K562 (cell line): ENCODE measurements at regions not wholly inside any gene's neighbourhood (a gene's known extent, or its start where the extent isn't known, plus 50 kb on each side); places are given as distances from the start of the nearest gene placed in this dataset.

Experiments used
- ARNT ChIP-seq, 2 experiments: fragments of 450-650 bp; IDR thresholded peaks; 2 replicates each; pipeline ENCODE4 v1.6.1; 2016; ENCODE audit warnings: mild to moderate bottlenecking in 1 of 2
- ATF7 ChIP-seq: fragments of 450-650 bp; IDR thresholded peaks from 2 replicates; pipeline ENCODE4 v1.7.1; 2014; ENCODE audit warnings: mild to moderate bottlenecking, moderate library complexity
- CBX5 ChIP-seq: IDR thresholded peaks from 2 replicates; pipeline ENCODE4 v1.6.1; 2014; ENCODE audit warnings: low read depth, borderline replicate concordance
- DACH1 ChIP-seq: fragments of 450-650 bp; IDR thresholded peaks from 2 replicates; pipeline ENCODE4 v1.6.1; 2018; ENCODE audit not compliant: partially characterized antibody
- E2F3 ChIP-seq: fragments of 250-450 bp; sonication (Bioruptor Pico); IDR thresholded peaks from 2 replicates; pipeline ENCODE4 v1.4.0; 2020; ENCODE audit warnings: mild to moderate bottlenecking
- EP400 ChIP-seq: fragments of 450-650 bp; IDR thresholded peaks from 2 replicates; pipeline ENCODE4 v1.6.1; 2017; ENCODE audit warnings: antibody characterized with exemption, mild to moderate bottlenecking, moderate library complexity
- FOXJ2 ChIP-seq: fragments of 200-800 bp; sonication (Bioruptor generic); IDR thresholded peaks from 2 replicates; pipeline ENCODE4 v1.6.1; 2016; ENCODE audit warnings: missing genetic modification characterization, missing compliant biosample characterization
- HNRNPLL ChIP-seq: fragments of 200-400 bp; formaldehyde crosslinking; IDR thresholded peaks from 2 replicates; pipeline ENCODE4 v1.6.1; 2017; ENCODE audit warnings: low read length, low read depth, mild to moderate bottlenecking; ENCODE audit not compliant: poor library complexity, severe bottlenecking
- IRF2 ChIP-seq: sonication (generic); formaldehyde crosslinking; IDR thresholded peaks from 2 replicates; pipeline ENCODE4 v1.8.1; 2022; ENCODE audit warnings: mild to moderate bottlenecking, missing genetic modification reagents
- NFATC3 ChIP-seq: fragments of 450-650 bp; IDR thresholded peaks from 2 replicates; pipeline ENCODE4 v1.6.1; 2017; ENCODE audit warnings: mild to moderate bottlenecking
- RBM17 ChIP-seq: fragments of 200-400 bp; formaldehyde crosslinking; IDR thresholded peaks from 2 replicates; pipeline ENCODE4 v1.6.1; 2017; ENCODE audit warnings: low read depth, mild to moderate bottlenecking, low read length, borderline replicate concordance
- STAT5A ChIP-seq: IDR thresholded peaks from 2 replicates; pipeline ENCODE4 v1.6.1; 2012; ENCODE audit warnings: low read length, inconsistent platforms, borderline replicate concordance
- U2AF2 ChIP-seq: fragments of 200-400 bp; formaldehyde crosslinking; optimal IDR thresholded peaks from 2 replicates; pipeline ENCODE3; 2017; ENCODE audit warnings: low read depth, mild to moderate bottlenecking, low read length
- XRCC3 ChIP-seq: fragments of 450-650 bp; IDR thresholded peaks from 2 replicates; pipeline ENCODE4 v1.6.1; 2017; ENCODE audit warnings: mild to moderate bottlenecking, moderate library complexity
- ZNF175 ChIP-seq: fragments of 200-800 bp; sonication (Bioruptor generic); IDR thresholded peaks from 2 replicates; pipeline ENCODE4 v1.6.1; 2016; ENCODE audit warnings: low read depth, mild to moderate bottlenecking, missing genetic modification characterization, missing compliant biosample characterization
- ZNF561 ChIP-seq: fragments of 450-650 bp; formaldehyde crosslinking; conservative IDR thresholded peaks from 2 replicates; pipeline ENCODE4 v1.4.0; 2020; ENCODE audit warnings: mild to moderate bottlenecking, moderate library complexity
- TF ChIP-seq, protein P1 (sequence below): fragments of 450-650 bp; IDR thresholded peaks from 2 replicates; pipeline ENCODE4 v1.6.1; 2016; ENCODE audit warnings: mild to moderate bottlenecking
- TF ChIP-seq, protein P2 (sequence below): fragments of 450-650 bp; formaldehyde crosslinking; conservative IDR thresholded peaks from 2 replicates; pipeline ENCODE4 v1.4.0; 2022; ENCODE audit warnings: mild to moderate bottlenecking, missing genetic modification characterization
- TF ChIP-seq, protein P3 (sequence below): fragments of 250-450 bp; sonication (Bioruptor Pico); IDR thresholded peaks from 2 replicates; pipeline ENCODE4 v1.4.0; 2020; ENCODE audit warnings: mild to moderate bottlenecking, moderate library complexity
- TF ChIP-seq, protein P4 (sequence below): fragments of 450-650 bp; IDR thresholded peaks from 2 replicates; pipeline ENCODE4 v1.6.1; 2016
- TF ChIP-seq, protein P5 (sequence below): fragments of 450-650 bp; IDR thresholded peaks from 2 replicates; pipeline ENCODE4 v1.6.1; 2018; ENCODE audit warnings: mild to moderate bottlenecking, low read depth; ENCODE audit not compliant: partially characterized antibody

DNA sequence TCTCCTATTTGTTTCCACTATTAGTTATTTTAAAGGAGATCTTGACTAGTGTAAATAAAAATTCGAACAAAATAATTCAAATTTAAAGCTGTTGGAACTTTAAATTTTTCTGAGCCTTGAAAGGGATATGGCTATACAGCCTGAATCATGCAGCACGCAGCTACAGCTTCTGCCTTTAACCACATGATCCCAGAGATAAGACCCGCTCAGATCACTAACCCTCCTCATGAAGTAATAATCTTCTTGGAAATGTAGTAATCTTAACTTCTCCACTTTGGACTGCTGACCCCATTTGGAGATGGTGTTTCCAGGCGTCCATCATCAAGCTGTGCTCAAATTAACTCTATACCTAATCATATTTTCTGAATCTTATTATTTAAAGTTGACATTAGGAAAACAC lies 336.6 kb downstream of the DSC3 start (continued):
- TF ChIP-seq, protein P1, sequence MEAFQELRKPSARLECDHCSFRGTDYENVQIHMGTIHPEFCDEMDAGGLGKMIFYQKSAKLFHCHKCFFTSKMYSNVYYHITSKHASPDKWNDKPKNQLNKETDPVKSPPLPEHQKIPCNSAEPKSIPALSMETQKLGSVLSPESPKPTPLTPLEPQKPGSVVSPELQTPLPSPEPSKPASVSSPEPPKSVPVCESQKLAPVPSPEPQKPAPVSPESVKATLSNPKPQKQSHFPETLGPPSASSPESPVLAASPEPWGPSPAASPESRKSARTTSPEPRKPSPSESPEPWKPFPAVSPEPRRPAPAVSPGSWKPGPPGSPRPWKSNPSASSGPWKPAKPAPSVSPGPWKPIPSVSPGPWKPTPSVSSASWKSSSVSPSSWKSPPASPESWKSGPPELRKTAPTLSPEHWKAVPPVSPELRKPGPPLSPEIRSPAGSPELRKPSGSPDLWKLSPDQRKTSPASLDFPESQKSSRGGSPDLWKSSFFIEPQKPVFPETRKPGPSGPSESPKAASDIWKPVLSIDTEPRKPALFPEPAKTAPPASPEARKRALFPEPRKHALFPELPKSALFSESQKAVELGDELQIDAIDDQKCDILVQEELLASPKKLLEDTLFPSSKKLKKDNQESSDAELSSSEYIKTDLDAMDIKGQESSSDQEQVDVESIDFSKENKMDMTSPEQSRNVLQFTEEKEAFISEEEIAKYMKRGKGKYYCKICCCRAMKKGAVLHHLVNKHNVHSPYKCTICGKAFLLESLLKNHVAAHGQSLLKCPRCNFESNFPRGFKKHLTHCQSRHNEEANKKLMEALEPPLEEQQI = peak; percentile 61; the same call in 1 of the 2 replicates
- TF ChIP-seq ARNT (IDR thresholded peaks at IDR 0.05) (no peak), RBM17 (no peak), E2F3 (CRISPR knock-in tag) (no peak), NFATC3 (no peak), ZNF175 (CRISPR knock-in tag) (no peak), U2AF2 (no peak), ATF7 (no peak), HNRNPLL (no peak), EP400 (0 out of 2 replicates have a peak, but pooled peaks have one; percentile 18), CBX5 (no peak), ZNF561 (CRISPR knock-in tag) (no peak), DACH1 (no peak), FOXJ2 (tag) (no peak), XRCC3 (no peak), STAT5A (peak; percentile 41), IRF2 (CRISPR knock-in tag) (no peak)
- TF ChIP-seq, protein P2, sequence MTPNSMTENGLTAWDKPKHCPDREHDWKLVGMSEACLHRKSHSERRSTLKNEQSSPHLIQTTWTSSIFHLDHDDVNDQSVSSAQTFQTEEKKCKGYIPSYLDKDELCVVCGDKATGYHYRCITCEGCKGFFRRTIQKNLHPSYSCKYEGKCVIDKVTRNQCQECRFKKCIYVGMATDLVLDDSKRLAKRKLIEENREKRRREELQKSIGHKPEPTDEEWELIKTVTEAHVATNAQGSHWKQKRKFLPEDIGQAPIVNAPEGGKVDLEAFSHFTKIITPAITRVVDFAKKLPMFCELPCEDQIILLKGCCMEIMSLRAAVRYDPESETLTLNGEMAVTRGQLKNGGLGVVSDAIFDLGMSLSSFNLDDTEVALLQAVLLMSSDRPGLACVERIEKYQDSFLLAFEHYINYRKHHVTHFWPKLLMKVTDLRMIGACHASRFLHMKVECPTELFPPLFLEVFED (CRISPR knock-in tag) = no peak
- TF ChIP-seq, protein P3, sequence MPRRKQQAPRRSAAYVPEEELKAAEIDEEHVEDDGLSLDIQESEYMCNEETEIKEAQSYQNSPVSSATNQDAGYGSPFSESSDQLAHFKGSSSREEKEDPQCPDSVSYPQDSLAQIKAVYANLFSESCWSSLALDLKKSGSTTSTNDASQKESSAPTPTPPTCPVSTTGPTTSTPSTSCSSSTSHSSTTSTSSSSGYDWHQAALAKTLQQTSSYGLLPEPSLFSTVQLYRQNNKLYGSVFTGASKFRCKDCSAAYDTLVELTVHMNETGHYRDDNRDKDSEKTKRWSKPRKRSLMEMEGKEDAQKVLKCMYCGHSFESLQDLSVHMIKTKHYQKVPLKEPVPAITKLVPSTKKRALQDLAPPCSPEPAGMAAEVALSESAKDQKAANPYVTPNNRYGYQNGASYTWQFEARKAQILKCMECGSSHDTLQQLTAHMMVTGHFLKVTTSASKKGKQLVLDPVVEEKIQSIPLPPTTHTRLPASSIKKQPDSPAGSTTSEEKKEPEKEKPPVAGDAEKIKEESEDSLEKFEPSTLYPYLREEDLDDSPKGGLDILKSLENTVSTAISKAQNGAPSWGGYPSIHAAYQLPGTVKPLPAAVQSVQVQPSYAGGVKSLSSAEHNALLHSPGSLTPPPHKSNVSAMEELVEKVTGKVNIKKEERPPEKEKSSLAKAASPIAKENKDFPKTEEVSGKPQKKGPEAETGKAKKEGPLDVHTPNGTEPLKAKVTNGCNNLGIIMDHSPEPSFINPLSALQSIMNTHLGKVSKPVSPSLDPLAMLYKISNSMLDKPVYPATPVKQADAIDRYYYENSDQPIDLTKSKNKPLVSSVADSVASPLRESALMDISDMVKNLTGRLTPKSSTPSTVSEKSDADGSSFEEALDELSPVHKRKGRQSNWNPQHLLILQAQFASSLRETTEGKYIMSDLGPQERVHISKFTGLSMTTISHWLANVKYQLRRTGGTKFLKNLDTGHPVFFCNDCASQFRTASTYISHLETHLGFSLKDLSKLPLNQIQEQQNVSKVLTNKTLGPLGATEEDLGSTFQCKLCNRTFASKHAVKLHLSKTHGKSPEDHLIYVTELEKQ (CRISPR knock-in tag) = no peak
- TF ChIP-seq, protein P4, sequence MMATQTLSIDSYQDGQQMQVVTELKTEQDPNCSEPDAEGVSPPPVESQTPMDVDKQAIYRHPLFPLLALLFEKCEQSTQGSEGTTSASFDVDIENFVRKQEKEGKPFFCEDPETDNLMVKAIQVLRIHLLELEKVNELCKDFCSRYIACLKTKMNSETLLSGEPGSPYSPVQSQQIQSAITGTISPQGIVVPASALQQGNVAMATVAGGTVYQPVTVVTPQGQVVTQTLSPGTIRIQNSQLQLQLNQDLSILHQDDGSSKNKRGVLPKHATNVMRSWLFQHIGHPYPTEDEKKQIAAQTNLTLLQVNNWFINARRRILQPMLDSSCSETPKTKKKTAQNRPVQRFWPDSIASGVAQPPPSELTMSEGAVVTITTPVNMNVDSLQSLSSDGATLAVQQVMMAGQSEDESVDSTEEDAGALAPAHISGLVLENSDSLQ = peak; percentile 25; the same call in 1 of the 2 replicates
- TF ChIP-seq, protein P5, sequence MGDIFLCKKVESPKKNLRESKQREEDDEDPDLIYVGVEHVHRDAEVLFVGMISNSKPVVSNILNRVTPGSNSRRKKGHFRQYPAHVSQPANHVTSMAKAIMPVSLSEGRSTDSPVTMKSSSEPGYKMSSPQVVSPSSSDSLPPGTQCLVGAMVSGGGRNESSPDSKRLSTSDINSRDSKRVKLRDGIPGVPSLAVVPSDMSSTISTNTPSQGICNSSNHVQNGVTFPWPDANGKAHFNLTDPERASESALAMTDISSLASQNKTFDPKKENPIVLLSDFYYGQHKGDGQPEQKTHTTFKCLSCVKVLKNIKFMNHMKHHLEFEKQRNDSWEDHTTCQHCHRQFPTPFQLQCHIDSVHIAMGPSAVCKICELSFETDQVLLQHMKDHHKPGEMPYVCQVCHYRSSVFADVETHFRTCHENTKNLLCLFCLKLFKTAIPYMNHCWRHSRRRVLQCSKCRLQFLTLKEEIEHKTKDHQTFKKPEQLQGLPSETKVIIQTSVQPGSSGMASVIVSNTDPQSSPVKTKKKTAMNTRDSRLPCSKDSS = no peak
